ENCODE measurements at regions not wholly inside any gene's neighbourhood (a gene's known extent, or its start where the extent isn't known, plus 50 kb on each side); places are given as distances from the start of the nearest gene placed in this dataset.
"Not testable (repeated sequence)": the region's sequence is repeated elsewhere in the genome, so short reads cannot be mapped to it uniquely, and the experiment has no call there.

DNA sequence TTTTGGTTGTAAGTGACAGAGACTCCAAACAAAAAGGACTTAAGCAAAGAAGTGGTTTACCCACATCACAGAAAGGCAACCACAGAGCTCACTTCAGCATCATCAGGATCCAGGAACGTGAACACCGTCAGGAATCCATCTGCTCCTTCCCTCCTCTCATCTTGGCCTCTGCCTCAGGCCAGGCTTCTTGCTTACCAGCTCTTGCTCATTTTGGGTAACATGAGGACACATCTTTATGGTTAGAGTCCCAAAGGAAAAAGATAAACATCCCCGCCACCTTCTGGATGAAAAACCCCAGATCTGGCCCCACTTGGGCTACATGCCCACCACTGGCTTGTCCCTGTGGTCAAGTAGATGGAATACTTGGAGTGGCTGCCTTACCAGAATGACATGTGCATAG, 176.8 kb upstream of the RPL34 start:
- no peak for DNase-seq (ENCODE audit: extremely low spot score)
- ChIA-PET POLR2A (no interaction called here), CTCF (no interaction called here)

DNA sequence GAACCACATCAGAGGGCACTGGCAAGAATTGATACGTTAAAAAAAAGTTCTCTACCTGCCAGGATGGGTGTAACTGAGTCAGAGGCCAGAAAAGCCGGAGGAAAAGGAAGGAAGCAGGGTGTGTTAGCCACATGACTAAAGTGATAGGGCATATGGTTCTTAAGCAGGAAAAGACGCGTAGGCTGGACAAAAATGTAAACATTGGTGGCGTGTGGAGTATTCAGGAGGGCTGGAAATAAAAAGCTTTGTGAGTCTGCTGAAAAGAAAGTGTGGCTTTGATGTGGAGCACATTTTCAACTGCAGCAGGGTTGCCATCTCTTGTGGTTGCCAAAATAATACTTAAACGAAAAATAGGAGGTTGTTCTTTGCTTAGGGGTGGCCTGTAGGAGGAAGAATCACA, 186.5 kb upstream of the RPL34 start:
- CTCF ChIA-PET = no interaction called here

More for the DNA sequence above, 176.8 kb upstream of the RPL34 start:
- TF ChIP-seq ZNF384 (IDR thresholded peaks at IDR 0.05) = no peak
- no peak for TF ChIP-seq FOXA1 (IDR thresholded peaks at IDR 0.05)
- TF ChIP-seq, protein P1, sequence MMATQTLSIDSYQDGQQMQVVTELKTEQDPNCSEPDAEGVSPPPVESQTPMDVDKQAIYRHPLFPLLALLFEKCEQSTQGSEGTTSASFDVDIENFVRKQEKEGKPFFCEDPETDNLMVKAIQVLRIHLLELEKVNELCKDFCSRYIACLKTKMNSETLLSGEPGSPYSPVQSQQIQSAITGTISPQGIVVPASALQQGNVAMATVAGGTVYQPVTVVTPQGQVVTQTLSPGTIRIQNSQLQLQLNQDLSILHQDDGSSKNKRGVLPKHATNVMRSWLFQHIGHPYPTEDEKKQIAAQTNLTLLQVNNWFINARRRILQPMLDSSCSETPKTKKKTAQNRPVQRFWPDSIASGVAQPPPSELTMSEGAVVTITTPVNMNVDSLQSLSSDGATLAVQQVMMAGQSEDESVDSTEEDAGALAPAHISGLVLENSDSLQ (IDR thresholded peaks at IDR 0.05) = no peak
- TF ChIP-seq ELF4 (IDR thresholded peaks at IDR 0.05) = no peak
- no peak for TF ChIP-seq SUZ12 (IDR thresholded peaks at IDR 0.05)
- TF ChIP-seq SP1 (IDR thresholded peaks at IDR 0.05) = no peak
- TF ChIP-seq LEF1 (IDR thresholded peaks at IDR 0.05; ENCODE audit: borderline replicate concordance) = no peak
- TF ChIP-seq ARNT (IDR thresholded peaks at IDR 0.05) = no peak
- TF ChIP-seq FOXM1 (IDR thresholded peaks at IDR 0.05; ENCODE audit: borderline replicate concordance) = no peak
- TF ChIP-seq BHLHE40 (IDR thresholded peaks at IDR 0.05; ENCODE audit: borderline replicate concordance) = no peak
- no peak for TF ChIP-seq NFRKB (IDR thresholded peaks at IDR 0.05)
- TF ChIP-seq TARDBP (IDR thresholded peaks at IDR 0.05) = no peak
- TF ChIP-seq CTBP1 (IDR thresholded peaks at IDR 0.05; ENCODE audit: borderline replicate concordance) = no peak
- TF ChIP-seq L3MBTL2 (conservative IDR thresholded peaks at IDR 0.05) = no peak
- no peak for TF ChIP-seq HDGF (IDR thresholded peaks at IDR 0.05; ENCODE audit: borderline replicate concordance)
- TF ChIP-seq FOXK2 (IDR thresholded peaks at IDR 0.05) = no peak

DNA sequence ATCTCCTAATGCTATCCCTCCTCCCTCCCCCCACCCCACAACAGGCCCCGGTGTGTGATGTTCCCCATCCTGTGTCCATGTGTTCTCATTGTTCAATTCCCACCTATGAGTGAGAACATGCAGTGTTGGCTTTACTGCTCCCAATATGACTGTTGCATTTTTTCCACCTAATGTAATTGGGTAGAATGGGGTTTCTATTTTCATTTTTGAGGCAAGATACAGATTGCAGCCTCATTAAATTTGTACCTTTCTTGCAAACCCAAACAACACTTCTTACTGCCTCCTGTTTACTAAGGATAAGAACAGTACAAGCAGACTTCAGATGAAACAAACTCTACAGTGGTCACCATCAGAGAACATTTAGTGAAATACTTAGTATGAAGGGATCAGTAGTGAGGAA, 187.0 kb upstream of the RPL34 start:
- DNase-seq (ENCODE audit: extremely low spot score); CTCF ChIA-PET; POLR2A ChIA-PET: not testable (repeated sequence)

More for the DNA sequence above, 186.5 kb upstream of the RPL34 start:
- TF ChIP-seq TARDBP (IDR thresholded peaks at IDR 0.05) = no peak
- TF ChIP-seq ZNF384 (IDR thresholded peaks at IDR 0.05) = no peak
- TF ChIP-seq ELF4 (IDR thresholded peaks at IDR 0.05) = no peak
- no peak for TF ChIP-seq FOXA1 (IDR thresholded peaks at IDR 0.05)
- TF ChIP-seq SP1 (IDR thresholded peaks at IDR 0.05) = no peak
- TF ChIP-seq NFRKB (IDR thresholded peaks at IDR 0.05) = no peak
- no peak for TF ChIP-seq HDGF (IDR thresholded peaks at IDR 0.05; ENCODE audit: borderline replicate concordance)
- TF ChIP-seq L3MBTL2 (conservative IDR thresholded peaks at IDR 0.05) = no peak
- TF ChIP-seq, protein P1 (IDR thresholded peaks at IDR 0.05) = no peak
- no peak for TF ChIP-seq FOXM1 (IDR thresholded peaks at IDR 0.05; ENCODE audit: borderline replicate concordance)
- no peak for TF ChIP-seq CTBP1 (IDR thresholded peaks at IDR 0.05; ENCODE audit: borderline replicate concordance)
- TF ChIP-seq ARNT (IDR thresholded peaks at IDR 0.05) = no peak
- no peak for TF ChIP-seq BHLHE40 (IDR thresholded peaks at IDR 0.05; ENCODE audit: borderline replicate concordance)
- TF ChIP-seq FOXK2 (IDR thresholded peaks at IDR 0.05) = no peak
- no peak for TF ChIP-seq SUZ12 (IDR thresholded peaks at IDR 0.05)
- no peak for TF ChIP-seq LEF1 (IDR thresholded peaks at IDR 0.05; ENCODE audit: borderline replicate concordance)
- POLR2A ChIA-PET = no interaction called here
- no peak for DNase-seq (ENCODE audit: extremely low spot score)

DNA sequence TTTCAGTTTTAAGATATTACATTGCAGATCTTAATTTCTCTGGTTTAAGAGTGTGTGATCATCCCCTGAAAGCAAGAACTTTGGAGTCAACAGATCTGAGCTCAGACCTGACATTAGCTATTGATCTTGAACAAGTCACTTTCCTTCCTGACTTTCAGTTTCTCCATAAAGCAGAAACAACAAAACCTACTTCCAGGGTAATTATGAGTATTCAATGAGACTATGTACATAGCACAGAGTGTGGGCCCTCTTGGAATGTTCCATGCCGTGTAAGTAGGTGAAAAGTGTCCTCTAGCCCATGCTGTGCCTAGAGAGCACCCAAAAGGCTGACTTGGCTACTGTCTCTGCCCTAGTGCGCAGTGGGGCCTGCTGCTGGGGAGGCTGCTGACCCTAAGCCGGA, 188.0 kb upstream of the RPL34 start:
- ChIA-PET CTCF (no interaction called here), POLR2A (no interaction called here)
- no peak for DNase-seq (ENCODE audit: extremely low spot score)
- TF ChIP-seq TARDBP (IDR thresholded peaks at IDR 0.05) = no peak
- TF ChIP-seq L3MBTL2 (conservative IDR thresholded peaks at IDR 0.05) = no peak
- no peak for TF ChIP-seq CTBP1 (IDR thresholded peaks at IDR 0.05; ENCODE audit: borderline replicate concordance)
- TF ChIP-seq LEF1 (IDR thresholded peaks at IDR 0.05; ENCODE audit: borderline replicate concordance) = no peak
- no peak for TF ChIP-seq FOXM1 (IDR thresholded peaks at IDR 0.05; ENCODE audit: borderline replicate concordance)
- TF ChIP-seq BHLHE40 (IDR thresholded peaks at IDR 0.05; ENCODE audit: borderline replicate concordance) = no peak
- TF ChIP-seq ZNF384 (IDR thresholded peaks at IDR 0.05) = no peak
- TF ChIP-seq SP1 (IDR thresholded peaks at IDR 0.05) = no peak
- TF ChIP-seq, protein P1 (IDR thresholded peaks at IDR 0.05) = no peak
- no peak for TF ChIP-seq ARNT (IDR thresholded peaks at IDR 0.05)
- no peak for TF ChIP-seq NFRKB (IDR thresholded peaks at IDR 0.05)
- no peak for TF ChIP-seq FOXK2 (IDR thresholded peaks at IDR 0.05)
- no peak for TF ChIP-seq ELF4 (IDR thresholded peaks at IDR 0.05)
- TF ChIP-seq HDGF (IDR thresholded peaks at IDR 0.05; ENCODE audit: borderline replicate concordance) = no peak
- TF ChIP-seq FOXA1 (IDR thresholded peaks at IDR 0.05) = no peak
- no peak for TF ChIP-seq SUZ12 (IDR thresholded peaks at IDR 0.05)

DNA sequence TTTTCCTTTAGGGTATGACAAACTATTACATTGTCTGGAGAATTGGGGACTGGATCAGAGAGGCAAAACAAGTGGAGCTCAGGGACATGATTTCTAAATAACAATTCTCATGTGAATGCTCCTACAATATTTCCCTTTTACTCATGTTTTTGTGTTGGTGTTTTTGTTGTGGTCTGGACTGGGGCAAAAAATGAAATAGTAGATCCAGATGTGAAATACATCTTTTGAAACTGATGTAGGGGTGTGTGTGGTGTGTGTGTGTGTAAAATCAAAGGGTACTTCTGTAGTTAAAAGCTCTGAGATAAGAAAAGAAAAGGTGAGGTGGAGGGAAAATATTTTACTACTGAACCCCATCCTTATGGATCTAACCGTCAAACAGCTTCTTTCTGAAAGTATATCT, 188.4 kb upstream of the RPL34 start:
- ChIA-PET POLR2A (no interaction called here), CTCF (no interaction called here)
- TF ChIP-seq ELF4 (IDR thresholded peaks at IDR 0.05) (no peak), BHLHE40 (IDR thresholded peaks at IDR 0.05; ENCODE audit: borderline replicate concordance) (no peak), TARDBP (IDR thresholded peaks at IDR 0.05) (no peak), SUZ12 (IDR thresholded peaks at IDR 0.05) (no peak), LEF1 (IDR thresholded peaks at IDR 0.05; ENCODE audit: borderline replicate concordance) (no peak), ARNT (IDR thresholded peaks at IDR 0.05) (no peak), FOXA1 (IDR thresholded peaks at IDR 0.05) (no peak), ZNF384 (IDR thresholded peaks at IDR 0.05) (no peak), FOXM1 (IDR thresholded peaks at IDR 0.05; ENCODE audit: borderline replicate concordance) (no peak), SP1 (IDR thresholded peaks at IDR 0.05) (no peak), HDGF (IDR thresholded peaks at IDR 0.05; ENCODE audit: borderline replicate concordance) (no peak), NFRKB (IDR thresholded peaks at IDR 0.05) (no peak), L3MBTL2 (conservative IDR thresholded peaks at IDR 0.05) (no peak)
- TF ChIP-seq, protein P1 (IDR thresholded peaks at IDR 0.05) = no peak
- DNase-seq (ENCODE audit: extremely low spot score) = no peak

DNA sequence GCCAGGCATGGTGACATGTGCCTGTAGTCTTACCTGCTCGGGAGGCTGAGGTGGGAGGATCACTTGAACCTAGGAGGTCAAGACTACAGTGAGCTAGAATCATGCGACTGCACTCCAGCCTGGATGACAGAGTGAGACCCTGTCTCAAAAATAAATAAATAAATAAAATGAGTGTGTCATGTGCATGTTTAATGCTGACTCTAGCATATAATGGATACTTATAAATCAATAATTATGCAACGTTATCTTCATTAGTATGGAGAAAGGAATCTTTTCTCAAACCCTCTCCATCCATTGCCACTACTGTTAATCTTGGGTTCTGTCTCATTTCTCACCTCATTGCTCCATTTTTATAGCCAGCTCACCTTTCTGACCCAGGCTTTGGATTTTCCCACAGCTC, 189.5 kb upstream of the RPL34 start:
- POLR2A ChIA-PET = no interaction called here
- TF ChIP-seq LEF1 (IDR thresholded peaks at IDR 0.05; ENCODE audit: borderline replicate concordance) (no peak), TARDBP (IDR thresholded peaks at IDR 0.05) (no peak), ARNT (IDR thresholded peaks at IDR 0.05) (no peak), FOXA1 (IDR thresholded peaks at IDR 0.05) (no peak), FOXK2 (IDR thresholded peaks at IDR 0.05) (no peak), ELF4 (IDR thresholded peaks at IDR 0.05) (no peak), L3MBTL2 (conservative IDR thresholded peaks at IDR 0.05) (no peak), CTBP1 (IDR thresholded peaks at IDR 0.05; ENCODE audit: borderline replicate concordance) (no peak), SP1 (IDR thresholded peaks at IDR 0.05) (no peak), SUZ12 (IDR thresholded peaks at IDR 0.05) (no peak), ZNF384 (IDR thresholded peaks at IDR 0.05) (no peak), BHLHE40 (IDR thresholded peaks at IDR 0.05; ENCODE audit: borderline replicate concordance) (no peak), FOXM1 (IDR thresholded peaks at IDR 0.05; ENCODE audit: borderline replicate concordance) (no peak), NFRKB (IDR thresholded peaks at IDR 0.05) (no peak)
- TF ChIP-seq, protein P1 (IDR thresholded peaks at IDR 0.05) = no peak
- no peak for DNase-seq (ENCODE audit: extremely low spot score)
- CTCF ChIA-PET = interaction anchor here (1.1 kb wide), 1 partner anchor 14 kb away, joined by 3 read pairs; no protein-coding TSS in a partner anchor
